ENCODE measurements at regions not wholly inside any gene's neighbourhood (a gene's known extent, or its start where the extent isn't known, plus 50 kb on each side); places are given as distances from the start of the nearest gene placed in this dataset.

- Histone ChIP-seq H4K20me1 (ENCODE audit: insufficient read depth) (no peaks in the 10 kb centered on the region), H3K9me3 (ENCODE audit: low read length) (no peaks in the 10 kb centered on the region), H3K9ac (ENCODE audit: low read length) (no peak overlapping the region), H3K9me2 (ENCODE audit: insufficient read depth, low read length) (no peaks in the 10 kb centered on the region), H3K27ac (ENCODE audit: low read length) (no peak overlapping the region), H3K4me2 (ENCODE audit: low read length) (no peak overlapping the region), H3K79me2 (replicated peaks; ENCODE audit: insufficient read depth, low read length) (no peaks in the 10 kb centered on the region), H3K36me3 (ENCODE audit: insufficient read depth, low read length) (no peaks in the 10 kb centered on the region), H3F3A (ENCODE audit: insufficient read depth, low read length, poor library complexity, severe bottlenecking) (no peaks in the 10 kb centered on the region), H2AFZ (ENCODE audit: low read depth, low read length) (no peak overlapping the region), H3K27me3 (ENCODE audit: insufficient read depth, low read depth, low read length) (no peaks in the 10 kb centered on the region), H3K4me3 (ENCODE audit: low read length) (no peak overlapping the region)
- no peak for TF ChIP-seq REST (IDR thresholded peaks at IDR 0.05; ENCODE audit: borderline replicate concordance)
- no peak for TF ChIP-seq RAD21 (conservative IDR thresholded peaks at IDR 0.05)
- no peak for TF ChIP-seq SMC3 (conservative IDR thresholded peaks at IDR 0.05; ENCODE audit: poor library complexity)
- no peak for TF ChIP-seq TAF1 (IDR thresholded peaks at IDR 0.05; ENCODE audit: low read depth)
- TF ChIP-seq POLR2AphosphoS5 (IDR thresholded peaks at IDR 0.05), result no peak
- no peak for TF ChIP-seq MXI1 (conservative IDR thresholded peaks at IDR 0.05; ENCODE audit: poor library complexity, severe bottlenecking)
- TF ChIP-seq EZH2 (IDR thresholded peaks at IDR 0.05; ENCODE audit: borderline replicate concordance, insufficient read depth, low read length, poor library complexity, severe bottlenecking), result no peak
- no peak for TF ChIP-seq EP300 (conservative IDR thresholded peaks at IDR 0.05; ENCODE audit: poor library complexity, severe bottlenecking)
- TF ChIP-seq CTCF (IDR thresholded peaks at IDR 0.05; ENCODE audit: poor library complexity, severe bottlenecking), result no peak
Measured at GRCh38 chr6:14880677-14881076, 365.2 kb upstream of the JARID2 start.

GRCh38 chr6:14881398-14881797 lies 364.5 kb upstream of the JARID2 start:
- no peaks in the 10 kb centered on the region for H3K27me3 ChIP-seq (ENCODE audit: insufficient read depth, low read depth, low read length)
- no peak overlapping the region for H2AFZ ChIP-seq (ENCODE audit: low read depth, low read length)
- H3K79me2 ChIP-seq (replicated peaks; ENCODE audit: insufficient read depth, low read length), result no peaks in the 10 kb centered on the region
- H4K20me1 ChIP-seq (ENCODE audit: insufficient read depth), result no peaks in the 10 kb centered on the region
- H3K9me2 ChIP-seq (ENCODE audit: insufficient read depth, low read length), result no peaks in the 10 kb centered on the region
- no peak overlapping the region for H3K4me2 ChIP-seq (ENCODE audit: low read length)
- no peaks in the 10 kb centered on the region for H3F3A ChIP-seq (ENCODE audit: insufficient read depth, low read length, poor library complexity, severe bottlenecking)
- H3K36me3 ChIP-seq (ENCODE audit: insufficient read depth, low read length), result no peaks in the 10 kb centered on the region
- H3K27ac ChIP-seq (ENCODE audit: low read length), result no peak overlapping the region
- no peak for TF ChIP-seq EZH2 (IDR thresholded peaks at IDR 0.05; ENCODE audit: borderline replicate concordance, insufficient read depth, low read length, poor library complexity, severe bottlenecking)
- no peak for TF ChIP-seq POLR2AphosphoS5 (IDR thresholded peaks at IDR 0.05)
- TF ChIP-seq EP300 (conservative IDR thresholded peaks at IDR 0.05; ENCODE audit: poor library complexity, severe bottlenecking), result no peak
- no peak for TF ChIP-seq REST (IDR thresholded peaks at IDR 0.05; ENCODE audit: borderline replicate concordance)
- H3K9me3 ChIP-seq (ENCODE audit: low read length), result no peaks in the 10 kb centered on the region
- H3K4me3 ChIP-seq (ENCODE audit: low read length), result no peak overlapping the region
- H3K9ac ChIP-seq (ENCODE audit: low read length), result no peak overlapping the region
